GM18502 (cell line): ENCODE measurements at regions not wholly inside any gene's neighbourhood (a gene's known extent, or its start where the extent isn't known, plus 50 kb on each side); places are given as distances from the start of the nearest gene placed in this dataset.

Experiments used
- ATAC-seq: cut with Tn5 transposase; IDR thresholded peaks from one replicate; pipeline ENCODE4 v1.9.1; 2021; ENCODE audit warnings: mild to moderate bottlenecking; ENCODE audit not compliant: unreplicated experiment, poor library complexity

GRCh38 chr6:157755746-157756411 lies 67.2 kb upstream of the SNX9 start:
- no peak for ATAC-seq

GRCh38 chr6:157756708-157757429 lies 66.2 kb upstream of the SNX9 start:
- ATAC-seq = no peak

- no peak for ATAC-seq
Measured at GRCh38 chr6:157757430-157758403, 65.3 kb upstream of the SNX9 start.

GRCh38 chr6:157758516-157759023 lies 64.5 kb upstream of the SNX9 start:
- no peak for ATAC-seq

- no peak for ATAC-seq
Measured at GRCh38 chr6:157759028-157759427, 64.0 kb upstream of the SNX9 start.

GRCh38 chr6:157760137-157760536 lies 62.9 kb upstream of the SNX9 start:
- ATAC-seq = no peak

- peak; percentile 8 for ATAC-seq
Measured at GRCh38 chr6:157760589-157761330, 62.3 kb upstream of the SNX9 start.

GRCh38 chr6:157761331-157761921 lies 61.6 kb upstream of the SNX9 start:
- ATAC-seq = peak; percentile 47

GRCh38 chr6:157761926-157762325 lies 61.1 kb upstream of the SNX9 start:
- no peak for ATAC-seq

GRCh38 chr6:157762636-157763035 lies 60.4 kb upstream of the SNX9 start:
- ATAC-seq = no peak

- ATAC-seq = no peak
Measured at GRCh38 chr6:157763129-157763903, 59.7 kb upstream of the SNX9 start.

- ATAC-seq = peak; percentile 11
Measured at GRCh38 chr6:157763904-157764177, 59.2 kb upstream of the SNX9 start.

GRCh38 chr6:157764178-157765068 lies 58.6 kb upstream of the SNX9 start:
- ATAC-seq = peak; percentile 63

GRCh38 chr6:157766901-157767774 lies 55.9 kb upstream of the SNX9 start:
- ATAC-seq = no peak

GRCh38 chr6:157767775-157768156 lies 55.3 kb upstream of the SNX9 start:
- no peak for ATAC-seq

GRCh38 chr6:157768304-157768703 lies 54.7 kb upstream of the SNX9 start:
- no peak for ATAC-seq

GRCh38 chr6:157768863-157769551 lies 54.0 kb upstream of the SNX9 start:
- no peak for ATAC-seq
